GM12874 (cell line): ENCODE measurements at regions not wholly inside any gene's neighbourhood (a gene's known extent, or its start where the extent isn't known, plus 50 kb on each side); places are given as distances from the start of the nearest gene placed in this dataset.

Experiments
- CTCF ChIP-seq: IDR thresholded peaks from 2 replicates; pipeline ENCODE4 v1.5.1; 2011; ENCODE audit warnings: low read depth, mild to moderate bottlenecking, control low read depth, low read length, moderate library complexity; ENCODE audit not compliant: insufficient read depth

DNA sequence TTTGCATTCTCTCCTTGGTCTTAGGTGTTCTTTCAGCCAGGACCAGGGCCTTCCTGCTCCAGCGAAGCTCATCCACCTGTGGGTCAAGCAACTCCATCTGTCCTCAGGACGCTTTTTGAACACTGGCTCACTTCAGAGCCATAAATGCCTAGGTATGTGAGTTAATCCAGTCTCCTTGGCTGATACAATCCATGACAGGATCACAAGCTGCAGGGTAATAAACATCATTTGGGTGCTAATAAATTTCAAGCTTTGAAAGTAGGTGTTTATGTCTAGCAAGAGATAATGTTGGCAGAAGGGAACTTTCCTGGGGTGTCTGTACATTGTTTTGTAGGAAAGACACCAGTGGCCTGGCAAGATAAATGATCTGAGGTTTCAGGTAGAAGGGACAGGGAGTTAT, 159.2 kb upstream of the TUT7 start:
- no peak for TF ChIP-seq CTCF

DNA sequence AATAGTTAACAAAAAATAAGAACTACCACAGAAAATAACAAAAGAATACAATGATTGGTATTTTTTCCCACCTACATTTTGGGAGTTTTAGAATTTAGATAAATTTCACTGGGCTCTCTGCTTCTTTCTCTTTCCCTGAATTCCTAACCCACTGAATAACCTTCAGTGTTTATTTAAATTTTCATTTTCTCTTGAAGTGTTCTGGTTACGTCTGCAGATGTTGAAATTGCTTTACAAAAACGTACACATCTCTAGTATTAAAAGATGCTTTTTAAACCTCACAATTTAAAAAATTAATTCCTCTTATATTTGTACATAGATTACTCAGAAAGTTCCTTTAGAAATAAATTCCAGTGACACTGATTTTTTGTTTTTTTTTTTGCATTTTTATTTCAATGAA, 158.7 kb upstream of the TUT7 start:
- no peak for TF ChIP-seq CTCF

DNA sequence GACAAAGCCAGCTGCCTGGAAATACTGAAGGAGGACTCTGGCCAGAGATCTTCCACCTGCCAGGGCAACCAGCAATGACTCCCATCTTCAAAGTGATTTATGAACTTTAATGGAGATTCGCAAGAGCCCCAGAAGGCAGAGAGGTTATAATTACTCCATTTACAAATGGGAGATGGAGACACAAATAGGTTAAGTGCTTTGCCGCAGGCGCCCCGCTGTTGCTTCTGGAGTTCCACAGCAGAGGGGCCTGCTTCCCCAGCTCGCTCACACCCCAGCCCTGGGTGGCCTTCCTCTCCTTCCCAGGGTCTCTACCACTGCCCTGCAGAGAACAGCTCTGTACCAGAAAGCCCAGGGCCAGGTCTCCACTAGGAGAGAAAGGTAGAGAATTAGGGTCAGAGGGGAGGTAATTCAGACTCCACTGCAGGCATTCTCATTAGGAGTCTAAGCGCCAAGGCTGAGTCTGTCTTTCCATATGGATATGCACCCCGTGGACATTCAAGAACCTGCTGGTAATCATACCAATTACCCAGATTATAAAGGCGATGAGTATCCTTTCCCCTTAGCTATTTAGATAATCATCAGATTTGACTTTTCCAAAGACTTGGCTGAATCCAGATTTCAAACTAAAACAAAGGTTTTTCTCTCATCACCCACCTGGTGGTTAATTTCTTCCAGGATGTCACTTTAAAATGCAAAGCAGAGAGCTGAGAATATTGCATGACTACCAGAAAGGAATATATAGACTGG, 157.6 kb upstream of the TUT7 start:
- no peak for TF ChIP-seq CTCF

DNA sequence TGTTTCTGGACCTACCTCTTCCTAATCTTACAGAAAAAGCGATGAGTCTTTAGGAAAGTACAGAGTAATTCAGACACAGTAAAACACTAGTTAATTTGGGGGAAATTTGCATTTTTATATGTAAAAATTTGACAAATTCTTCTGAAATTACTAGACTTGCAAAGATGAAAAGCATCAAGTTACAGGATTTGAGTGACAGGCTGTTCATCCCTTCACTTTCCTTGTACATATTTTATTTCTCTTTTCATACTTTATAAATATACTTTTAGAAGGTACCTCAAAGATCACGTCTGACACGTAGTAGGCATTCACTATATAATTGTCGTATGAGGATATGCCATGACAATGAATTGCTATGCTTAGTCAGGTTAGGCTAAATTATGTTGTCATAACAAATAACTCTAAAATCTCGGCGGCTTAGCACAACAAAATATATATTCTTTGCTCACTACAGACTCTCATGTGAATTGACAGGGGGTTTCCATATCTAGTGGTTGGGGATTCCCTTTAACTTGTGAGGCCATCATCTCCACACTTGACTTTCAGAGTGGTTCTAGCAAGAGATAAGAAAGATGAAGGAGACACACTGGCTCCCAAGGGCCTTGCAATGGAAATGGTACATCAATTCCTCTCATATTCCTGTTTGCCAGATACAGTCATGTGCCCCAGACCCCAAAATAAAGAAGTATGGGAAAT, 154.1 kb upstream of the TUT7 start:
- no peak for TF ChIP-seq CTCF

- TF ChIP-seq CTCF: no peak
Observed at GRCh38 chr9:86507212-86507630, 153.0 kb upstream of the TUT7 start.

DNA sequence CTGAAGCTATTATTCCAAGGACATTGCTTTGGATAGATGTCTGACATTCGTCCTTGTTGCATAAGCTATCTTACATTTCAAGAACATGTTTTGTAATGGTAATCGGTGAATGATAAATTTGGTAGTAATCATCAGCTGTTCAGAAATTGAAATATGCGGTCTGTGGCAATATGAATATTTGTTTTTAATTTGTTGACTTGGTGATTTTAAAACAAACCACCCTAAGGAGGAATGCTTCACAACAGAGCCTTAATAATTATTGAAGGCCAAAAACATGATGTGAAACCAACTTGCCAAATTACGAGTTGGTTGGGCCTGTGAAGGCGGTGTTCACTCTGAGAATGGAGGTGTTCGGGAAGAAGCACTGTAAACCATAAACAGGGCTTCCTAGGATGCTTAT, 149.7 kb upstream of the TUT7 start:
- TF ChIP-seq CTCF: no peak

GRCh38 chr9:86503314-86503713, 149.1 kb upstream of the TUT7 start:
- TF ChIP-seq CTCF: no peak
